ENCODE measurements at regions not wholly inside any gene's neighbourhood (a gene's known extent, or its start where the extent isn't known, plus 50 kb on each side); places are given as distances from the start of the nearest gene placed in this dataset.

- TF ChIP-seq, protein P1, sequence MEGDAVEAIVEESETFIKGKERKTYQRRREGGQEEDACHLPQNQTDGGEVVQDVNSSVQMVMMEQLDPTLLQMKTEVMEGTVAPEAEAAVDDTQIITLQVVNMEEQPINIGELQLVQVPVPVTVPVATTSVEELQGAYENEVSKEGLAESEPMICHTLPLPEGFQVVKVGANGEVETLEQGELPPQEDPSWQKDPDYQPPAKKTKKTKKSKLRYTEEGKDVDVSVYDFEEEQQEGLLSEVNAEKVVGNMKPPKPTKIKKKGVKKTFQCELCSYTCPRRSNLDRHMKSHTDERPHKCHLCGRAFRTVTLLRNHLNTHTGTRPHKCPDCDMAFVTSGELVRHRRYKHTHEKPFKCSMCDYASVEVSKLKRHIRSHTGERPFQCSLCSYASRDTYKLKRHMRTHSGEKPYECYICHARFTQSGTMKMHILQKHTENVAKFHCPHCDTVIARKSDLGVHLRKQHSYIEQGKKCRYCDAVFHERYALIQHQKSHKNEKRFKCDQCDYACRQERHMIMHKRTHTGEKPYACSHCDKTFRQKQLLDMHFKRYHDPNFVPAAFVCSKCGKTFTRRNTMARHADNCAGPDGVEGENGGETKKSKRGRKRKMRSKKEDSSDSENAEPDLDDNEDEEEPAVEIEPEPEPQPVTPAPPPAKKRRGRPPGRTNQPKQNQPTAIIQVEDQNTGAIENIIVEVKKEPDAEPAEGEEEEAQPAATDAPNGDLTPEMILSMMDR (conservative IDR thresholded peaks at IDR 0.05; ENCODE audit: low read length) = no peak
- TF ChIP-seq EZH2phosphoT487 (IDR thresholded peaks at IDR 0.05; ENCODE audit: borderline replicate concordance, low read depth, low read length) = no peak
These were observed 125.6 kb upstream of the RPS23 start for GRCh38 chr5:82403724-82404123.
